Smooth muscle cell (in vitro differentiated cells): ENCODE measurements at regions not wholly inside any gene's neighbourhood (a gene's known extent, or its start where the extent isn't known, plus 50 kb on each side); places are given as distances from the start of the nearest gene placed in this dataset.

Source experiments
- DNase-seq: peaks from one replicate; lab custom pipeline; 2025; ENCODE audit not compliant: unreplicated experiment; lab: John Stamatoyannopoulos, UW
- H2AFZ ChIP-seq: fragments of 200-600 bp; sonication (generic); 2 replicates; pipeline ENCODE4 v1.6.0; 2016; ENCODE audit warnings: antibody characterized with exemption, low read depth, mild to moderate bottlenecking
- H3F3A ChIP-seq: fragments of 200-600 bp; sonication (generic); 2 replicates; pipeline ENCODE4 v1.6.0; 2017; ENCODE audit warnings: antibody characterized with exemption, low read depth
- H3K27ac ChIP-seq: fragments of 200-600 bp; sonication (generic); 2 replicates; pipeline ENCODE4 v1.5.1; 2016; ENCODE audit warnings: low read depth, mild to moderate bottlenecking
- H3K27me3 ChIP-seq: fragments of 200-600 bp; sonication (generic); 2 replicates; pipeline ENCODE4 v1.6.1; 2016; ENCODE audit warnings: low read depth, mild to moderate bottlenecking
- H3K36me3 ChIP-seq: fragments of 200-600 bp; sonication (generic); 2 replicates; pipeline ENCODE4 v1.5.1; 2016; ENCODE audit warnings: low read depth
- H3K4me1 ChIP-seq: fragments of 200-600 bp; sonication (generic); 2 replicates; pipeline ENCODE4 v1.5.1; 2016; ENCODE audit warnings: low read depth
- H3K4me2 ChIP-seq: fragments of 200-600 bp; sonication (generic); 2 replicates; pipeline ENCODE4 v1.6.0; 2016; ENCODE audit warnings: mild to moderate bottlenecking
- H3K4me3 ChIP-seq: fragments of 200-600 bp; sonication (generic); 2 replicates; pipeline ENCODE4 v1.5.1; 2016; ENCODE audit warnings: mild to moderate bottlenecking
- H3K79me2 ChIP-seq: fragments of 200-600 bp; sonication (generic); 2 replicates; pipeline ENCODE4 v1.6.0; 2016; ENCODE audit warnings: low read depth, mild to moderate bottlenecking
- H3K9ac ChIP-seq: fragments of 200-600 bp; sonication (generic); 2 replicates; pipeline ENCODE4 v1.6.0; 2016; ENCODE audit warnings: low read depth
- H3K9me3 ChIP-seq: fragments of 200-600 bp; sonication (generic); replicated peaks from 2 replicates; pipeline ENCODE4 v1.5.1; 2016; ENCODE audit warnings: low read depth
- H4K20me1 ChIP-seq: fragments of 200-600 bp; sonication (generic); 2 replicates; pipeline ENCODE4 v1.6.0; 2016; ENCODE audit warnings: low read depth
- CTCF ChIP-seq: fragments of 200-600 bp; sonication (generic); IDR thresholded peaks from 2 replicates; pipeline ENCODE4 v1.5.1; 2017; ENCODE audit warnings: borderline replicate concordance, mild to moderate bottlenecking, antibody characterized with exemption; ENCODE audit not compliant: insufficient read depth, poor library complexity, severe bottlenecking
- WGBS: methylation state at CpG from one replicate; pipeline ENCODE4 v1.1.7; 2016; ENCODE audit warnings: low lambda C conversion rate; 5-methylcytosine and 5-hydroxymethylcytosine counted together

DNA sequence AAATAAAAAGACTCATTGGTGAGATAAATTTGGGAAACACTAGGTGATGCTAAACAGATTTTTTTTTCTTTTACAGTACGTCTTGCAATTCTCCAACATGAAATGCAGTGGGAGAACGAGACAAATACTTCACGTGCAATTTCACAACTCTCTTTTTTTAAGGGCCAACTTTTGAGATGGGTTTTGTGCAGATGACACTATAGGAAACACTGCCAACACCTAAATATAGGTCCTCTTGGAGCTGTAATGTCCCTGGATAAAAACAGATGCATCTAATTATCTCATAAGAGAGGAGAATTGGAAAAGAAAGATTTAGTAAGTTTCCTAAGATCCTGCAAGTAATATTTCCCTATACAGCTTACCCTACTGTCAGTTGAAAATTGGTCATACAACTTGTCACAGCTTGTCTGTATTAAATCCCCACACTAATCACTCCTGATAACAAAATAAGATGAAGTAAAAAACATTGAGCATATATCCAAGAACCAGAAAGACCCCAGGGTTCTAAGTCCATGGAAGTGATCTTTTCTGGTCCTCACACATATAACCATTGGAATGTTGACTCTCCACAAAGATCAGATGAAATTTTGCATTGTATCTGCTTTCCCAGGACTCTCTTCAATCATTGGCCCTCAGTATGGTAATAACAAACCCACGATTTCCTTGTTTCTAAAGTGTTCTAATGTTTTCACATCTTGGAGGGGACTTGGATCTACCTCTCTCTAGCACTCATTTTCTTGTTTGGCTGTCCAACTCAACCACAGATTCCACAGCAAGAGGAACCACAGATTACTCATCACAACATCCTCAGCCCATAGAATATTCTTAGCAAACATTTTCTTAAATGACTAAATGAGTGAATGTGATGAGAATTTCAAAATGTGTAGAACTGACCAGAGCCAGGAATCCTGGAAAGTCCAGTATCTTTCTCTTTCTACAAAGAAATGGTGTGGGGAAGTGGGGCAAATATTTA is 769.4 kb upstream of the USP15 start:
- 76% methylated on average over 4 of the region's 4 CpGs for WGBS
- no peaks in the 10 kb centered on the region for H3K79me2 ChIP-seq
- no peaks in the 10 kb centered on the region for H3K9me3 ChIP-seq
- H3K27ac ChIP-seq: peak overlapping the region; percentile 22
- H3K4me2 ChIP-seq: peak overlapping the region; percentile 7
- no peak for TF ChIP-seq CTCF
- no peaks in the 10 kb centered on the region for H3F3A ChIP-seq
- H3K36me3 ChIP-seq: no peaks in the 10 kb centered on the region
- DNase-seq: no peak
- no peaks in the 10 kb centered on the region for H3K27me3 ChIP-seq
- H3K4me1 ChIP-seq: no peaks in the 10 kb centered on the region
- no peak overlapping the region for H3K4me3 ChIP-seq
- H3K9ac ChIP-seq: no peak overlapping the region
- no peak overlapping the region for H2AFZ ChIP-seq
- H4K20me1 ChIP-seq: no peaks in the 10 kb centered on the region

DNA sequence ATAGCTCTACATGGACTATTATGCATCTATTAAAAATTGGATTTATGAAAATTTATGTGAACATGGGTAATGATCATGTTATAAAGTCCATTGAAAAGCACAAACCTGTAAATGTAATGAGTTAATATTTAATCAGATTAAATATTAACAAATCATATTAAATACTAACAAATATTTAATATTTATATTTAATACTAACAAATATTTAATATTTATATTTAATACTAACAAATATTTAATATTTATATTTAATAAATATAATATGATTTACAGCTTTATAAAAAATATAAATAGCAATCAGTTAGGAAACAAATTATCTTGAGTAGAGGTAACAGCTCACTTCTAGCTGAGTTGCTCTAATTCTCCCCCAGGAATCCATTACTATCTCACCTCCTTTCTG is 758.0 kb upstream of the USP15 start:
- Histone ChIP-seq H3K36me3 (no peaks in the 10 kb centered on the region), H3K4me2 (no peak overlapping the region), H3K27ac (no peak overlapping the region), H3K4me3 (no peak overlapping the region), H2AFZ (no peak overlapping the region), H3K4me1 (no peaks in the 10 kb centered on the region), H3K9me3 (no peaks in the 10 kb centered on the region), H3K79me2 (no peaks in the 10 kb centered on the region), H3K9ac (no peak overlapping the region), H3F3A (no peaks in the 10 kb centered on the region), H3K27me3 (no peaks in the 10 kb centered on the region), H4K20me1 (no peaks in the 10 kb centered on the region)
- no peak for DNase-seq
- no peak for TF ChIP-seq CTCF

GRCh38 chr12:61504396-61505080 is 755.7 kb upstream of the USP15 start:
- no peak for DNase-seq
- no peak overlapping the region for H3K27ac ChIP-seq
- H3F3A ChIP-seq: no peaks in the 10 kb centered on the region
- H3K9ac ChIP-seq: no peak overlapping the region
- no peaks in the 10 kb centered on the region for H3K9me3 ChIP-seq
- no peak for TF ChIP-seq CTCF
- no peak overlapping the region for H2AFZ ChIP-seq
- H3K4me2 ChIP-seq: no peak overlapping the region
- no peaks in the 10 kb centered on the region for H3K36me3 ChIP-seq
- no peak overlapping the region for H3K4me3 ChIP-seq
- 7% methylated on average over 1 of the region's 1 CpG for WGBS
- no peaks in the 10 kb centered on the region for H4K20me1 ChIP-seq
- H3K79me2 ChIP-seq: no peaks in the 10 kb centered on the region
- no peaks in the 10 kb centered on the region for H3K4me1 ChIP-seq
- no peaks in the 10 kb centered on the region for H3K27me3 ChIP-seq
